Activated T-cell treated with anti-CD3 and anti-CD28 coated beads, Interleukin-2, amount 50 U/mL, for 72 hours (primary cell): ENCODE measurements at regions not wholly inside any gene's neighbourhood (a gene's known extent, or its start where the extent isn't known, plus 50 kb on each side); places are given as distances from the start of the nearest gene placed in this dataset.

Experiments used
- ATAC-seq, 2 donors: fragments of 150-1000 bp; cut with Tn5 transposase; replicated peaks in 1 of 2; 2 replicates each; pipeline ENCODE4 v1.10.0; 2021; ENCODE audit warnings: moderate library complexity in 2 of 2, mild to moderate bottlenecking in 1 of 2
- DNase-seq, 2 donors: peaks; one replicate each; pipeline ENCODE4 v3.0.0; 2021 to 2022; ENCODE audit warnings: mixed read lengths in 1 of 2
- H3K27ac Mint-ChIP-seq: one replicate; pipeline ENCODE4 v1.8.0; 2022; ENCODE audit warnings: mild to moderate bottlenecking, moderate library complexity, mixed read lengths
- H3K27me3 Mint-ChIP-seq: one replicate; pipeline ENCODE4 v1.8.0; 2022; ENCODE audit warnings: low read depth, mixed read lengths
- H3K36me3 Mint-ChIP-seq, 2 donors: one replicate each; pipeline ENCODE4 v1.8.0; 2022; ENCODE audit warnings: mixed read lengths in 2 of 2, mild to moderate bottlenecking in 1 of 2; ENCODE audit not compliant: insufficient read depth in 2 of 2
- H3K4me1 Mint-ChIP-seq: one replicate; pipeline ENCODE4 v1.8.0; 2022; ENCODE audit warnings: low read depth, mixed read lengths
- H3K4me3 Mint-ChIP-seq, 2 donors: one replicate each; pipeline ENCODE4 v1.8.0; 2022; ENCODE audit warnings: mild to moderate bottlenecking in 2 of 2, mixed read lengths in 2 of 2, moderate library complexity in 2 of 2
- H3K9me3 Mint-ChIP-seq, 2 donors: one replicate each; pipeline ENCODE4 v1.8.0; 2022; ENCODE audit warnings: mixed read lengths in 2 of 2

- Mint-ChIP-seq H3K27ac (no peak overlapping the region), H3K9me3 (peaks cover 0 to 4% of the 10 kb centered on the region in 2 donors), H3K4me1 (no peaks in the 10 kb centered on the region), H3K36me3 (no peaks in the 10 kb centered on the region), H3K4me3 (no peak overlapping the region), H3K27me3 (no peaks in the 10 kb centered on the region)
- ATAC-seq, result no peak
- no peak for DNase-seq
Observed at GRCh38 chr13:80757694-80758093, 416.8 kb upstream of the SPRY2 start.

DNA sequence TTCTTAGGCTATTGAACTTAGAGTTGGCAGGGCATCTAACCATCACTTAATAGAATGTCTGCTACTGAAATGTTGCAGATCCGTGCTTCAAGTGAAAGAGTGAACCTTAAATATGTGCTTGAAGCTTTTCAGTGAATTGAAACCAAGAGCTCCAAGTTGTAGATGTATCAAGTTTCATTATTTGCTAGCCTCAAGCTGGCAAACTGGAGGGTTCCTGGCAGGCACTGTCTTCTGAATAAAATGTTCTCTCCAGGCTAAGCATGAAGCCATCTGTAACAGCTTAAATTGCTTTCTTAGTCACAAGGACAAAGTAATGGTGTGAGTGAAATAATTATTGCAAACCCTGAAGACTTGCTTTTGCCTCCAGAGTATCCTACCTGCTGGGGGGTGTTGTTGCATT is 415.0 kb upstream of the SPRY2 start:
- Mint-ChIP-seq H3K4me3 (no peak overlapping the region), H3K4me1 (no peaks in the 10 kb centered on the region), H3K36me3 (no peaks in the 10 kb centered on the region), H3K27ac (no peak overlapping the region), H3K9me3 (peaks cover 4 to 5% of the 10 kb centered on the region in 2 donors), H3K27me3 (no peaks in the 10 kb centered on the region)
- DNase-seq (no peak), ATAC-seq (no peak)

- Mint-ChIP-seq H3K4me3 (no peak overlapping the region), H3K27me3 (no peaks in the 10 kb centered on the region), H3K36me3 (no peaks in the 10 kb centered on the region), H3K27ac (no peak overlapping the region), H3K9me3 (peaks cover 4 to 5% of the 10 kb centered on the region in 2 donors), H3K4me1 (no peaks in the 10 kb centered on the region)
- DNase-seq (no peak), ATAC-seq (no peak)
Observed at GRCh38 chr13:80754441-80754840, 413.5 kb upstream of the SPRY2 start.

DNA sequence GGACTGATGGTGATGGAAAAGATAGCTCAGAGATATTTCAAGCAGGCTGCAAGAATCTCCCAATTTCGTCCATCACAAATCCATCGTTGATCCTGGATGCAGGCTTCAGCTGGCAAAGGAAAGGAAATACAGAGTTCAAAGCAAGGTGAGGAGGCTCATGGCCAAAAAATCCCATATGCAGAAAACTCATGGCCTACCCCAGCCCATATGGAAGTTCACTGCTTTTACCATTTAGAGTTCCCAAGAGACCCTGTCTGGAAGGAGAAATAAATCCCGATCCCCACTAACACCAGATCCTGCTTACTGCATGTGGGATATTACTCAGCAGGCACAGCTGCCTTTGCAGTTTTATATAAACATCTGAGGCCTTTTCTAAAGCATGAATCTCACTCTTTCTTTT is 412.9 kb upstream of the SPRY2 start:
- H3K9me3 Mint-ChIP-seq, result peaks cover 4 to 5% of the 10 kb centered on the region in 2 donors
- H3K27me3 Mint-ChIP-seq, result no peaks in the 10 kb centered on the region
- no peak for ATAC-seq
- H3K36me3 Mint-ChIP-seq, result no peaks in the 10 kb centered on the region
- no peak overlapping the region for H3K4me3 Mint-ChIP-seq
- no peaks in the 10 kb centered on the region for H3K4me1 Mint-ChIP-seq
- DNase-seq, result no peak
- H3K27ac Mint-ChIP-seq, result no peak overlapping the region

DNA sequence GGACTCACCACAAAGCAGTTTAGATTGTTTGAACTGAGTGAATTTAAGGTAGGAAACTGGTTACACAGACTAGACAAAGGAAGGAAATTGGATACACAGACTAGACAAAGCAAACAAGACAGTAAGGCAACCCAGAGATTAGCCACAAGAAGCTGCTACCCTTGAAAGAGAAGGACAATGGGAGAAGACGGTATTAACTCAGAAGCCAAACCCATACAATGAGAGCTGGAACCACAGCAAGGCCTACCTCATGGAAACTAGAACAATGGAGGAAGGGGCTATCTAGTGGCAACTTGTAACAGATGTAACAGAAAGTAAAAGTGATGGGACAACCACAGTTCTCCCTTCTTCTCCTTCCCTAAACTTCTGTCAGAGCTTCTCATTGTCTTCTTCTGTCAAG is 410.9 kb upstream of the SPRY2 start:
- no peaks in the 10 kb centered on the region for H3K4me1 Mint-ChIP-seq
- peaks cover 4 to 5% of the 10 kb centered on the region in 2 donors for H3K9me3 Mint-ChIP-seq
- no peaks in the 10 kb centered on the region for H3K36me3 Mint-ChIP-seq
- H3K4me3 Mint-ChIP-seq, result no peak overlapping the region
- ATAC-seq (no peak), DNase-seq (no peak)
- H3K27ac Mint-ChIP-seq, result no peak overlapping the region
- no peaks in the 10 kb centered on the region for H3K27me3 Mint-ChIP-seq

- no peak overlapping the region for H3K27ac Mint-ChIP-seq
- ATAC-seq (no peak), DNase-seq (no peak)
- H3K4me1 Mint-ChIP-seq, result no peaks in the 10 kb centered on the region
- H3K9me3 Mint-ChIP-seq, result peaks cover 0 to 4% of the 10 kb centered on the region in 2 donors
- no peaks in the 10 kb centered on the region for H3K27me3 Mint-ChIP-seq
- no peak overlapping the region for H3K4me3 Mint-ChIP-seq
- H3K36me3 Mint-ChIP-seq, result no peaks in the 10 kb centered on the region
Observed at GRCh38 chr13:80744147-80744914, 403.4 kb upstream of the SPRY2 start.

GRCh38 chr13:80742033-80742432 is 401.1 kb upstream of the SPRY2 start:
- H3K9me3 Mint-ChIP-seq, result peaks cover 5% of the 10 kb centered on the region in 2 donors
- no peaks in the 10 kb centered on the region for H3K27me3 Mint-ChIP-seq
- H3K27ac Mint-ChIP-seq, result no peak overlapping the region
- no peak overlapping the region for H3K4me3 Mint-ChIP-seq
- H3K36me3 Mint-ChIP-seq, result peaks cover 0 to 3% of the 10 kb centered on the region in 2 donors
- ATAC-seq (no peak), DNase-seq (no peak)
- no peaks in the 10 kb centered on the region for H3K4me1 Mint-ChIP-seq

- H3K9me3 Mint-ChIP-seq, result peaks cover 3 to 6% of the 10 kb centered on the region in 2 donors
- H3K36me3 Mint-ChIP-seq, result peaks cover 0 to 3% of the 10 kb centered on the region in 2 donors
- ATAC-seq (no peak), DNase-seq (no peak)
- H3K27me3 Mint-ChIP-seq, result no peaks in the 10 kb centered on the region
- H3K4me1 Mint-ChIP-seq, result no peaks in the 10 kb centered on the region
- no peak overlapping the region for H3K4me3 Mint-ChIP-seq
- no peak overlapping the region for H3K27ac Mint-ChIP-seq
Observed at GRCh38 chr13:80740071-80740470, 399.1 kb upstream of the SPRY2 start.

DNA sequence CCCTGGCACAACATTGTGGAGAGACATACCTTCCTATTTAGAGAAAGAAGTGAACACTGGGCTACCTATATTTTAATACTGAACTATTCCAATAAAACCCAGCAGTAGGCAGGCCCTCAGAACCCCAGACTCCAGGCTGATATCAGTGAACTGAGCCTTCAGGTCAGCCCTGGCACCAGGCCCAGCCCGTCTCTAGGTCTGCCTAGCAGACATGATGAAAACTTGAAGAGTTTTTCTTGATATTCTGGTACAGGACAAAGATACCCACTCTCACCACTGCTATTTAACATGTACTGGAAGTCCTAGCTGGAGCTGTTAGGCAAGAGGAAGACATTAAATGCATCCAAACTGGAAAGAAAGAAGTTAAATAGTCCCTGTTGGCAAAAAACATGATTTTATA is 396.6 kb upstream of the SPRY2 start:
- no peak for ATAC-seq
- H3K27me3 Mint-ChIP-seq, result no peaks in the 10 kb centered on the region
- H3K4me3 Mint-ChIP-seq, result no peak overlapping the region
- no peak overlapping the region for H3K27ac Mint-ChIP-seq
- DNase-seq, result no peak
- H3K36me3 Mint-ChIP-seq, result peaks cover 0 to 3% of the 10 kb centered on the region in 2 donors
- H3K9me3 Mint-ChIP-seq, result peaks cover 1 to 9% of the 10 kb centered on the region in 2 donors
- no peaks in the 10 kb centered on the region for H3K4me1 Mint-ChIP-seq

GRCh38 chr13:80727321-80727975 is 386.5 kb upstream of the SPRY2 start:
- no peak overlapping the region for H3K4me3 Mint-ChIP-seq
- DNase-seq (no peak), ATAC-seq (no peak)
- H3K4me1 Mint-ChIP-seq, result no peaks in the 10 kb centered on the region
- H3K9me3 Mint-ChIP-seq, result peaks cover 4 to 5% of the 10 kb centered on the region in 2 donors
- H3K36me3 Mint-ChIP-seq, result no peaks in the 10 kb centered on the region
- no peaks in the 10 kb centered on the region for H3K27me3 Mint-ChIP-seq
- no peak overlapping the region for H3K27ac Mint-ChIP-seq

DNA sequence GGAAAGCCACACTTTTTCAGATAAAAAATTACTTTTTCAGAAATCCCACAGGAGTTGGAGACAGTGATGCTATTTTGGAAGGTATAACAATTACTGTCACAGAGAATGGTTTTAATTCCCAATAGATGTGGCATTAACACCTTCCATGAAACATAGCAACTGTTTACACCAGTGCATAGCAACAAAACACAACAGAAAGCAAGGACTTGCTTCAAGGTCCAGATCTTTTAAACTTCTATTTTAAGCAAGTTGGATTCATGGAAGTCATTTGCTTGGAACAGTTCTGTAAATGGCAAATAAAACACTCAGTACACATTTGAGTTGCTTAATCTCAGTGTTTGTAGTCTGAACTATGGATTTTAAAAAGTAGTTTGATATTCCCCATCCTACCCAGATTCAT is 385.9 kb upstream of the SPRY2 start:
- no peak overlapping the region for H3K27ac Mint-ChIP-seq
- ATAC-seq, result no peak
- DNase-seq, result no peak
- peaks cover 4 to 5% of the 10 kb centered on the region in 2 donors for H3K9me3 Mint-ChIP-seq
- H3K4me3 Mint-ChIP-seq, result no peak overlapping the region
- H3K4me1 Mint-ChIP-seq, result no peaks in the 10 kb centered on the region
- H3K36me3 Mint-ChIP-seq, result no peaks in the 10 kb centered on the region
- H3K27me3 Mint-ChIP-seq, result no peaks in the 10 kb centered on the region

DNA sequence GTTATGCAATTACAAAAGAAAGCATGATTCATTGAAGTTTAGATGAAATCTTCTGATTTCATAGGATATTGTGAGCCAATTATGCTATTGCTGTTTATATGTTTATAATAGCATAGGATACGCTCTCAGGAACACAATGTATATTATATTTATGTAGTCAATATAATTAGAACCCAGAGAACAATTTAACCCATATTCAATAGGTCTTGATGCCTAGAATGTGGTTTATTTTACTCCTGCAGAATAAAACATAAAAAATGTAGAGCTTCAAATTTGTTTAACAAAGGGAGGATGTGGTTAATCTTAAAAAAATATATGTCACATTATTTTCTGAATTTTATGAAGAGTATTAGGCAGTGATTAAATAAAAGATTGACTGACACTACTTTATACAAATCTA is 380.8 kb upstream of the SPRY2 start:
- Mint-ChIP-seq H3K27me3 (no peaks in the 10 kb centered on the region), H3K36me3 (no peaks in the 10 kb centered on the region), H3K4me1 (no peaks in the 10 kb centered on the region), H3K27ac (no peak overlapping the region), H3K4me3 (no peak overlapping the region), H3K9me3 (peaks cover 4 to 8% of the 10 kb centered on the region in 2 donors)
- ATAC-seq (no peak), DNase-seq (no peak)

DNA sequence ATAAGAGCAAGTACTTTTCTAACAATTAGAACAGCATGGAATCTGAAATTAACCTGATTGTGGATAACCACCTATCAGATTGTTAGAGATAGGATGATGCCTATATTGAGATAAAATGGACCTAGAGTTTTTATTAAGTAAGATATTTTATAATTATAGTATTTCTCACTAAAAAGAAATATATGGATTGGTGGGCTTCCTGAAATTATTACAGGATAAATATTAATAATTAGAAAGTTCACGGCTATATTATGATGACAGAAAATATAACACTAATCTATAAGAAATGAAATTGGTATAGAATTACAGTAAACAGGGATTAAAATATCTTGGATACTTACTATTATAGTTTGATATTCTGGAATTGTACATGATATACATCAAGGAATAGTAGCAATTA is 378.0 kb upstream of the SPRY2 start:
- peaks cover 4 to 6% of the 10 kb centered on the region in 2 donors for H3K9me3 Mint-ChIP-seq
- H3K4me3 Mint-ChIP-seq, result no peak overlapping the region
- H3K27ac Mint-ChIP-seq, result no peak overlapping the region
- no peaks in the 10 kb centered on the region for H3K4me1 Mint-ChIP-seq
- ATAC-seq (no peak), DNase-seq (no peak)
- H3K27me3 Mint-ChIP-seq, result no peaks in the 10 kb centered on the region
- no peaks in the 10 kb centered on the region for H3K36me3 Mint-ChIP-seq

GRCh38 chr13:80717776-80718175 is 376.9 kb upstream of the SPRY2 start:
- Mint-ChIP-seq H3K4me3 (no peak overlapping the region), H3K36me3 (peaks cover 0 to 2% of the 10 kb centered on the region in 2 donors), H3K4me1 (no peaks in the 10 kb centered on the region), H3K9me3 (peaks cover 5 to 10% of the 10 kb centered on the region in 2 donors), H3K27me3 (no peaks in the 10 kb centered on the region), H3K27ac (no peak overlapping the region)
- no peak for ATAC-seq
- no peak for DNase-seq
